ENCODE measurements at regions not wholly inside any gene's neighbourhood (a gene's known extent, or its start where the extent isn't known, plus 50 kb on each side); places are given as distances from the start of the nearest gene placed in this dataset.

DNA sequence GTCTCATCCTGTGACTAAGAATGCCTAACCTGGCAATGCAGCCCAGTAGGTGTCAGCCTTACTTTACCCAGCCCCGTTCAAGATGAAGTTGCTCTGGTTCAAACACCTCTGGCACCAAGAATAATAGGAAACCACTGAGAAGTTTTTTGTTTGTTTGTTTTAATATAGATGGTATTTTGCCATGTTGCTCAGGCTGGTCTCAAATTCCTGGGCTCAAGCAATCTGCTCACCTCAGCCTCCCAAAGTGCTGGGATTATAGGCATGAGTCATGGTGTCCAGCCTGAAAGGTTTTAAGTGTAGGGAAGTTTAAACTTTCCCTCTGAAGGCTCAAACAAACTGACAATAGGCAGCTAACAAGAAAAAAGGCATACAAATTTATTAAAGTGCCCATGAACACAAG lies 51.2 kb upstream of the ABCC4 start:
- no peak overlapping the region for H3K4me3 ChIP-seq
- DNase-seq: no peak
- H3K27me3 ChIP-seq: no peaks in the 10 kb centered on the region
- no peak for TF ChIP-seq CTCF (IDR thresholded peaks at IDR 0.05)
- intact Hi-C loops (cut with DNase I): no loop called here
- no peaks in the 10 kb centered on the region for H3K36me3 ChIP-seq
- no peak overlapping the region for H3K27ac ChIP-seq
- H3K9ac ChIP-seq (ENCODE audit: low read depth in 2 of 2, low read length in 2 of 2): no peak overlapping the region
- no peaks in the 10 kb centered on the region for H3K9me3 ChIP-seq
- no peaks in the 10 kb centered on the region for H3K4me1 ChIP-seq

DNA sequence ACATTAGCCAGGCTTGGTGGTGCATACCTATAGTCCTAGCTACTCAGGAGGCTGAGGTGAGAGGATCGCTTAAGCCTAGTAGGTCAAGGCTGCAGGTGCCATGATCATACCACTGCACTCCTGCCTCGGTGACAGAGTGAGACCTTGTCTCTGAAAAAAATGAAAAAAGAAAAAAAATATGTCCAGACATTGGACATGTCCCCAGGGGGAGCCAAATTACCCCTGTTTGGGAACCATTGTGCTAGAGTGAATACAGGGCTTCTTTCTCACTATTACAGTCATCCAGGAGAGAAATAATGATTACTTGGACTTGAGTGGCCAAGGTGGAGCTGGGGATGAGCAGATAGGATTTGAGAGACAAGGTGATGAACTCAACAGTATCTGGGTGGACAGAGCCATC lies 52.9 kb upstream of the ABCC4 start:
- no peaks in the 10 kb centered on the region for H3K9me3 ChIP-seq
- no peak overlapping the region for H3K27ac ChIP-seq
- intact Hi-C loops (cut with DNase I): no loop called here
- no peaks in the 10 kb centered on the region for H3K27me3 ChIP-seq
- TF ChIP-seq CTCF (IDR thresholded peaks at IDR 0.05): no peak
- H3K36me3 ChIP-seq: no peaks in the 10 kb centered on the region
- no peak overlapping the region for H3K9ac ChIP-seq (ENCODE audit: low read depth in 2 of 2, low read length in 2 of 2)
- H3K4me1 ChIP-seq: no peaks in the 10 kb centered on the region
- no peak for DNase-seq
- H3K4me3 ChIP-seq: no peak overlapping the region

DNA sequence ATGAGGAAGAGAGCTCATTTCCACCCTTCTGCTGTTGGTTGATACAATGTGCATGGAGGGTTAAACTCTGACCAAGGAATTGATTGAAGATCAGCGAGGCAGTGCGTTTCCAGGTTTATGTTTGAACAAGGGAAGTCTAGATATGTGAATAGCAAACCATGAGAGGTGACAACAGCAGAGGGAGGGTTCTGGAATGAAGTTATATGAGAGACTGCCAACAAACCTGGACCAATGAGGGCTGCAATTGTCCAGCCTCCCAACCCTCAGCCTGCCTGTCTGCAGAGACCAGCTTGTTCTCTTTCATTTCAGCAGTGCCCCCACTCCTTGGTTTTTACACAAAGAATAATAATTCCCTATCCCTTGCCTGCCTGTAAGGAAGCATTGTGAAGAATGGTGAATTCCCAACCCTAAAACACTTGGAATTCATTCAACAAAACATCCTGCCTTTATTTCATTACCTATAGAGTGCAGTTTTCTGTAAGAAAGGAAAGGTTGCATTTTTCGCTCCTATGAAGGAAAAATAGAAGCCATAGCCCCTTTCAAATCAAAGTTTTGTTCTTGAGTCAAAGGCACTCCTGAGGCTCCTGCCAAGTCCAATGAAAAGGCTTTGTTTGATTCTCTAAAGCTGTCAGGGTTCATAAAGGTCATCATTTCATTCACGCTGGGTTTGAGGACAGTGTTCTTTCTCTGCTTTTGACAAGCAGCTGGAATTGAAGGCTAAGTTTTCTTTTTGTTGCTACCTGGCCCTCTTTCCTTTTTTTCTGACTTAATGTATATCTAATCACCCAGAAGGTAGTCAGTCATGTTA lies 53.6 kb upstream of the ABCC4 start:
- intact Hi-C loops (cut with DNase I): no loop called here
- no peak overlapping the region for H3K4me3 ChIP-seq
- no peaks in the 10 kb centered on the region for H3K27me3 ChIP-seq
- no peaks in the 10 kb centered on the region for H3K4me1 ChIP-seq
- no peak for TF ChIP-seq CTCF (IDR thresholded peaks at IDR 0.05)
- no peaks in the 10 kb centered on the region for H3K9me3 ChIP-seq
- no peaks in the 10 kb centered on the region for H3K36me3 ChIP-seq
- no peak for DNase-seq
- no peak overlapping the region for H3K27ac ChIP-seq
- no peak overlapping the region for H3K9ac ChIP-seq (ENCODE audit: low read depth in 2 of 2, low read length in 2 of 2)

GRCh38 chr13:95355494-95355893 lies 54.2 kb upstream of the ABCC4 start:
- TF ChIP-seq CTCF (IDR thresholded peaks at IDR 0.05): no peak
- intact Hi-C loops (cut with DNase I): no loop called here
- Histone ChIP-seq H3K4me1 (no peaks in the 10 kb centered on the region), H3K9me3 (no peaks in the 10 kb centered on the region), H3K27me3 (no peaks in the 10 kb centered on the region), H3K9ac (ENCODE audit: low read depth in 2 of 2, low read length in 2 of 2) (no peak overlapping the region), H3K4me3 (no peak overlapping the region), H3K36me3 (no peaks in the 10 kb centered on the region), H3K27ac (no peak overlapping the region)
- DNase-seq: no peak

GRCh38 chr13:95356916-95357315 lies 55.7 kb upstream of the ABCC4 start:
- Histone ChIP-seq H3K9me3 (no peaks in the 10 kb centered on the region), H3K9ac (ENCODE audit: low read depth in 2 of 2, low read length in 2 of 2) (no peak overlapping the region), H3K4me3 (no peak overlapping the region), H3K27ac (no peak overlapping the region), H3K4me1 (no peaks in the 10 kb centered on the region), H3K27me3 (no peaks in the 10 kb centered on the region), H3K36me3 (no peaks in the 10 kb centered on the region)
- intact Hi-C loops (cut with DNase I): no loop called here
- no peak for TF ChIP-seq CTCF (IDR thresholded peaks at IDR 0.05)
- DNase-seq: peak; percentile 24

Measured in colonic mucosa (tissue), 4 donors.